GM12878 (cell line): ENCODE measurements at regions not wholly inside any gene's neighbourhood (a gene's known extent, or its start where the extent isn't known, plus 50 kb on each side); places are given as distances from the start of the nearest gene placed in this dataset.

Experiments
- ATF7 ChIP-seq: fragments of 450-650 bp; IDR thresholded peaks from 2 replicates; pipeline ENCODE4 v1.6.1; 2016; ENCODE audit warnings: low read depth, mild to moderate bottlenecking
- CREB1 ChIP-seq: IDR thresholded peaks from 2 replicates; pipeline ENCODE4 v1.6.1; 2012; ENCODE audit warnings: low read depth, mild to moderate bottlenecking, inconsistent platforms
- NFYA ChIP-seq: IDR thresholded peaks from 2 replicates; pipeline ENCODE4 v1.6.1; 2011; ENCODE audit warnings: low read depth, mild to moderate bottlenecking, low read length, improper control_type of control experiment, borderline replicate concordance
- POLR2A ChIP-seq: IDR thresholded peaks from 2 replicates; pipeline ENCODE4 v1.6.1; 2011; ENCODE audit warnings: low read depth, mild to moderate bottlenecking, low read length
- POLR2AphosphoS5 ChIP-seq: IDR thresholded peaks from 2 replicates; pipeline ENCODE4 v1.6.1; 2011; ENCODE audit warnings: mild to moderate bottlenecking, low read length, inconsistent platforms
- RELA ChIP-seq: fragments of 450-650 bp; IDR thresholded peaks from 2 replicates; pipeline ENCODE4 v1.8.0; 2014; ENCODE audit warnings: borderline replicate concordance; ENCODE audit not compliant: partially characterized antibody
- SREBF2 ChIP-seq: IDR thresholded peaks from 2 replicates; pipeline ENCODE4 v1.6.1; 2012; ENCODE audit warnings: mild to moderate bottlenecking, low read length
- TAF1 ChIP-seq: IDR thresholded peaks from 2 replicates; pipeline ENCODE4 v1.6.1; 2011; ENCODE audit warnings: mild to moderate bottlenecking, low read depth, low read length, borderline replicate concordance
- TCF12 ChIP-seq: IDR thresholded peaks from 2 replicates; pipeline ENCODE4 v1.6.1; 2011; ENCODE audit warnings: low read depth, mild to moderate bottlenecking, low read length
- TF ChIP-seq, protein P1 (sequence below): IDR thresholded peaks from 2 replicates; pipeline ENCODE4 v1.6.1; 2011; ENCODE audit warnings: borderline replicate concordance, low read depth, mild to moderate bottlenecking, moderate library complexity, mixed read lengths, low read length; ENCODE audit not compliant: insufficient read depth; ENCODE audit errors: extremely low read length
- TF ChIP-seq, protein P2 (sequence below): IDR thresholded peaks from 2 replicates; pipeline ENCODE4 v1.6.1; 2012; ENCODE audit warnings: low read depth, low read length, improper control_type of control experiment
- TF ChIP-seq, protein P3 (sequence below): IDR thresholded peaks from 2 replicates; pipeline ENCODE4 v1.6.1; 2011; ENCODE audit warnings: mild to moderate bottlenecking, low read depth, low read length, moderate library complexity; ENCODE audit not compliant: insufficient replicate concordance

DNA sequence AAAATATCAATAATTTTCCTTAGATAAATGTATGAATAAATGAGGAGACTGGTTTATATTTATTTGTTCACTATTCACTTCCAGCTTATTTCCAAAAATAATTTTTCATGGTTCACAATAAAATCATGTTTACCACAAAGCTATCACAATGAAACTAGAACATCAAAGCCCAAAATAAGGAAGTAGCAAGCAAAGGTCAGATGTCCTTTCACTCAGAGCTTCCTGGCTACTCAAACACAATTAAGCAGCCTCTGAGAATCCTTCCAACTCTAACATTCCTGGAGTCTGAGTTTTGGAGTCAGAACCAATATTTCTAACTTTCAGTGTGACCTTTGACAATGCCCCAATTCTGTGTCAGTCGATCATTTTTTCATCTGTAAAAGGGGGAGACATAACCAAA lies 527.0 kb downstream of the SOX6 start:
- no peak for TF ChIP-seq ATF7
- no peak for TF ChIP-seq CREB1
- TF ChIP-seq, protein P1, sequence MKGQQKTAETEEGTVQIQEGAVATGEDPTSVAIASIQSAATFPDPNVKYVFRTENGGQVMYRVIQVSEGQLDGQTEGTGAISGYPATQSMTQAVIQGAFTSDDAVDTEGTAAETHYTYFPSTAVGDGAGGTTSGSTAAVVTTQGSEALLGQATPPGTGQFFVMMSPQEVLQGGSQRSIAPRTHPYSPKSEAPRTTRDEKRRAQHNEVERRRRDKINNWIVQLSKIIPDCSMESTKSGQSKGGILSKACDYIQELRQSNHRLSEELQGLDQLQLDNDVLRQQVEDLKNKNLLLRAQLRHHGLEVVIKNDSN, result no peak
- TF ChIP-seq POLR2AphosphoS5, result no peak
- TF ChIP-seq RELA, result no peak
- TF ChIP-seq NFYA, result no peak
- TF ChIP-seq, protein P2, sequence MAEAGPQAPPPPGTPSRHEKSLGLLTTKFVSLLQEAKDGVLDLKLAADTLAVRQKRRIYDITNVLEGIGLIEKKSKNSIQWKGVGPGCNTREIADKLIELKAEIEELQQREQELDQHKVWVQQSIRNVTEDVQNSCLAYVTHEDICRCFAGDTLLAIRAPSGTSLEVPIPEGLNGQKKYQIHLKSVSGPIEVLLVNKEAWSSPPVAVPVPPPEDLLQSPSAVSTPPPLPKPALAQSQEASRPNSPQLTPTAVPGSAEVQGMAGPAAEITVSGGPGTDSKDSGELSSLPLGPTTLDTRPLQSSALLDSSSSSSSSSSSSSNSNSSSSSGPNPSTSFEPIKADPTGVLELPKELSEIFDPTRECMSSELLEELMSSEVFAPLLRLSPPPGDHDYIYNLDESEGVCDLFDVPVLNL, result no peak
- TF ChIP-seq, protein P3, sequence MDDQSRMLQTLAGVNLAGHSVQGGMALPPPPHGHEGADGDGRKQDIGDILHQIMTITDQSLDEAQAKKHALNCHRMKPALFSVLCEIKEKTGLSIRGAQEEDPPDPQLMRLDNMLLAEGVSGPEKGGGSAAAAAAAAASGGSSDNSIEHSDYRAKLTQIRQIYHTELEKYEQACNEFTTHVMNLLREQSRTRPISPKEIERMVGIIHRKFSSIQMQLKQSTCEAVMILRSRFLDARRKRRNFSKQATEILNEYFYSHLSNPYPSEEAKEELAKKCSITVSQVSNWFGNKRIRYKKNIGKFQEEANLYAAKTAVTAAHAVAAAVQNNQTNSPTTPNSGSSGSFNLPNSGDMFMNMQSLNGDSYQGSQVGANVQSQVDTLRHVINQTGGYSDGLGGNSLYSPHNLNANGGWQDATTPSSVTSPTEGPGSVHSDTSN, result no peak
- no peak for TF ChIP-seq SREBF2
- no peak for TF ChIP-seq TAF1
- no peak for TF ChIP-seq TCF12
- no peak for TF ChIP-seq POLR2A
